ENCODE measurements at regions not wholly inside any gene's neighbourhood (a gene's known extent, or its start where the extent isn't known, plus 50 kb on each side); places are given as distances from the start of the nearest gene placed in this dataset.

GRCh38 chr2:60336442-60337141, 216.9 kb downstream of the BCL11A start:
- Histone ChIP-seq H3K27me3 (no peaks in the 10 kb centered on the region), H3K4me3 (no peak overlapping the region), H3K4me1 (no peaks in the 10 kb centered on the region), H3K9me3 (no peaks in the 10 kb centered on the region), H3K27ac (no peak overlapping the region), H3K36me3 (no peaks in the 10 kb centered on the region)
- DNase-seq (ENCODE audit: low spot score in 2 of 2) = no peak
- 77% methylated on average over 5 of the region's 5 CpGs for WGBS
- TF ChIP-seq, protein P1, sequence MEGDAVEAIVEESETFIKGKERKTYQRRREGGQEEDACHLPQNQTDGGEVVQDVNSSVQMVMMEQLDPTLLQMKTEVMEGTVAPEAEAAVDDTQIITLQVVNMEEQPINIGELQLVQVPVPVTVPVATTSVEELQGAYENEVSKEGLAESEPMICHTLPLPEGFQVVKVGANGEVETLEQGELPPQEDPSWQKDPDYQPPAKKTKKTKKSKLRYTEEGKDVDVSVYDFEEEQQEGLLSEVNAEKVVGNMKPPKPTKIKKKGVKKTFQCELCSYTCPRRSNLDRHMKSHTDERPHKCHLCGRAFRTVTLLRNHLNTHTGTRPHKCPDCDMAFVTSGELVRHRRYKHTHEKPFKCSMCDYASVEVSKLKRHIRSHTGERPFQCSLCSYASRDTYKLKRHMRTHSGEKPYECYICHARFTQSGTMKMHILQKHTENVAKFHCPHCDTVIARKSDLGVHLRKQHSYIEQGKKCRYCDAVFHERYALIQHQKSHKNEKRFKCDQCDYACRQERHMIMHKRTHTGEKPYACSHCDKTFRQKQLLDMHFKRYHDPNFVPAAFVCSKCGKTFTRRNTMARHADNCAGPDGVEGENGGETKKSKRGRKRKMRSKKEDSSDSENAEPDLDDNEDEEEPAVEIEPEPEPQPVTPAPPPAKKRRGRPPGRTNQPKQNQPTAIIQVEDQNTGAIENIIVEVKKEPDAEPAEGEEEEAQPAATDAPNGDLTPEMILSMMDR (IDR thresholded peaks at IDR 0.05) = no peak
- TF ChIP-seq POLR2A (IDR thresholded peaks at IDR 0.05) (no peak), EP300 (IDR thresholded peaks at IDR 0.05) (no peak), POLR2AphosphoS5 (IDR thresholded peaks at IDR 0.05) (no peak)

GRCh38 chr2:60335533-60336237, 217.8 kb downstream of the BCL11A start:
- H3K4me1 ChIP-seq = no peaks in the 10 kb centered on the region
- TF ChIP-seq, protein P1 (IDR thresholded peaks at IDR 0.05) = no peak
- TF ChIP-seq EP300 (IDR thresholded peaks at IDR 0.05) (no peak), POLR2A (IDR thresholded peaks at IDR 0.05) (no peak)
- H3K4me3 ChIP-seq = no peak overlapping the region
- H3K36me3 ChIP-seq = no peaks in the 10 kb centered on the region
- H3K27me3 ChIP-seq = no peaks in the 10 kb centered on the region
- DNase-seq (ENCODE audit: low spot score in 2 of 2) = no peak
- WGBS = 71% methylated on average over 12 of the region's 13 CpGs
- no peak overlapping the region for H3K27ac ChIP-seq
- H3K9me3 ChIP-seq = no peaks in the 10 kb centered on the region

DNA sequence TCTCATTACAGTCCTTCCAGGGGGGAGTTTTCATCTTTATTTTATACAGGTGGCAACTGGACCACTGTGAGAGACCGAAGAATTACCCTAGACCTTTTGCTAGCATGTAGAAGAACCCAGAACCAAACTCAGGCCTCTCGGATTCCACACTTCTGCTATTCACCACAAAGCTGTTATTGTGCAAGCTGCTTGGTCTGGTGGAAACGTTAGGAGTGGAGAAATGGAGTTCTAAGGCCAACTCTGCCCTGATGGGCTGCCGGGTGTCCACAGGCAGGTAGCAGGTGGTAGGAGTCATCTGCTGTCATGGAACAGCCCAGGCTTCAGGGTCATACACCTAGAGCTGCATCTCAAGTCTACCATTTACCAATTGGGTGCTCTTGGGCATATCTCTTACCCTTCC, 218.8 kb downstream of the BCL11A start:
- Histone ChIP-seq H3K36me3 (no peaks in the 10 kb centered on the region), H3K4me3 (no peak overlapping the region), H3K27ac (no peak overlapping the region), H3K4me1 (no peaks in the 10 kb centered on the region), H3K27me3 (no peaks in the 10 kb centered on the region), H3K9me3 (no peaks in the 10 kb centered on the region)
- TF ChIP-seq POLR2AphosphoS5 (IDR thresholded peaks at IDR 0.05) (no peak), POLR2A (IDR thresholded peaks at IDR 0.05) (no peak), EP300 (IDR thresholded peaks at IDR 0.05) (no peak)
- TF ChIP-seq, protein P1 (IDR thresholded peaks at IDR 0.05) = no peak
- WGBS = 94% methylated on average over 4 of the region's 4 CpGs
- no peak for DNase-seq (ENCODE audit: low spot score in 2 of 2)

DNA sequence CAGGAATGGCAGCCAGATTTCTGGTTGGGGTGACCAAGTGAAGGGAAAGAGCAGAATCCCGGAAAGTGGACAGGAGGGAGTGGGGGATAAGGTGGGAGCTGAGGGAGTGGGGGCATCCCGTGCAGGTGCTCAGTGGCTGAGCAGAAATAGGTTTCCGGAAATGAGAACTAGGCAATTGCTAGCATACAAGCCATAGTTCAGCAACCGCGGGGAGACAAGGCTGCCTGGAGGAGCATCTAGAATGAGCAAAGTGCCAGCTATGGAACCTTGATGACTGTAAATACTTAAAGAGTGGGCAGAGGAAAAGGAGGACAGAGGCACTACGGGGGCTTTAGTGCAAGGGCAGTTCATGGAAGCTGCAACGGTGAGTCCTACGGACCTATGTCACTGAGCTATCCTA, 220.2 kb downstream of the BCL11A start:
- H3K4me1 ChIP-seq = no peaks in the 10 kb centered on the region
- DNase-seq (ENCODE audit: low spot score in 2 of 2) = no peak

More for the DNA sequence above, 220.2 kb downstream of the BCL11A start:
- no peak for TF ChIP-seq POLR2A (IDR thresholded peaks at IDR 0.05)
- no peak for TF ChIP-seq POLR2AphosphoS5 (IDR thresholded peaks at IDR 0.05)
- TF ChIP-seq, protein P1 (IDR thresholded peaks at IDR 0.05) = no peak
- no peak for TF ChIP-seq EP300 (IDR thresholded peaks at IDR 0.05)
- WGBS = 92% methylated on average over 8 of the region's 8 CpGs
- Histone ChIP-seq H3K4me3 (no peak overlapping the region), H3K9me3 (no peaks in the 10 kb centered on the region), H3K27me3 (no peaks in the 10 kb centered on the region), H3K27ac (no peak overlapping the region), H3K36me3 (no peaks in the 10 kb centered on the region)
